Fibroblast of pulmonary artery (primary cell): ENCODE measurements at regions not wholly inside any gene's neighbourhood (a gene's known extent, or its start where the extent isn't known, plus 50 kb on each side); places are given as distances from the start of the nearest gene placed in this dataset.

Experiments
- DNase-seq: peaks from one replicate; pipeline ENCODE4 v3.0.0-alpha.2; 2010; ENCODE audit warnings: low read depth
- H3K4me3 ChIP-seq: replicated peaks from 2 replicates; pipeline ENCODE4 v1.5.1; 2011; ENCODE audit warnings: low read depth, mild to moderate bottlenecking, control low read depth, low read length, moderate library complexity
- TF ChIP-seq, protein P1 (sequence below): IDR thresholded peaks from 2 replicates; pipeline ENCODE4 v1.5.1; 2011; ENCODE audit warnings: mild to moderate bottlenecking, control low read depth, low read length, inconsistent platforms; ENCODE audit errors: missing control alignments

DNA sequence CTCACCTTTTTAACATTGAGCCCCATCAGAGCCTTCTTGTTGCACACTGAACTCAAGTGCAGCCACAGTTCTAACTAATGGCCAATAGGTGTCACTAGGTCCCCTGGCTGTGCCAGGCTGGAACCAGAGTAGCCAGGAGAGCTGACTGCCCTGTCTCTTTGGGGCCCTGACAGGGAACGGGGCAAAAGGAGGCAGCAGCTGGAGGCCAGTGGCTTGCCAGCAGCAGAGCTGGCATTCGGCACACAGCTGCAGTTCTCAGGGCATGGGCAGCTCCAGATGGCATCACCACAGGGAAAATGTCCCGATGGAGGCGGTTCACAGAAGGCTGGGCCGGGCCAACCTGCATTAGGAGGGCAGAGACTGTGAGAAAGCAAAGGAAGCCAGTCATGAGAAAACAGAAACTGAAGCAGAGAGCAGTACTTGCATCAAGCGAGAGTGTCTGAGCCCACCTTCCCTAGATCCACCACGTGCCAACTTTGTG is 188.6 kb downstream of the FCRL5 start:
- peak; percentile 40 for DNase-seq
- TF ChIP-seq, protein P1, sequence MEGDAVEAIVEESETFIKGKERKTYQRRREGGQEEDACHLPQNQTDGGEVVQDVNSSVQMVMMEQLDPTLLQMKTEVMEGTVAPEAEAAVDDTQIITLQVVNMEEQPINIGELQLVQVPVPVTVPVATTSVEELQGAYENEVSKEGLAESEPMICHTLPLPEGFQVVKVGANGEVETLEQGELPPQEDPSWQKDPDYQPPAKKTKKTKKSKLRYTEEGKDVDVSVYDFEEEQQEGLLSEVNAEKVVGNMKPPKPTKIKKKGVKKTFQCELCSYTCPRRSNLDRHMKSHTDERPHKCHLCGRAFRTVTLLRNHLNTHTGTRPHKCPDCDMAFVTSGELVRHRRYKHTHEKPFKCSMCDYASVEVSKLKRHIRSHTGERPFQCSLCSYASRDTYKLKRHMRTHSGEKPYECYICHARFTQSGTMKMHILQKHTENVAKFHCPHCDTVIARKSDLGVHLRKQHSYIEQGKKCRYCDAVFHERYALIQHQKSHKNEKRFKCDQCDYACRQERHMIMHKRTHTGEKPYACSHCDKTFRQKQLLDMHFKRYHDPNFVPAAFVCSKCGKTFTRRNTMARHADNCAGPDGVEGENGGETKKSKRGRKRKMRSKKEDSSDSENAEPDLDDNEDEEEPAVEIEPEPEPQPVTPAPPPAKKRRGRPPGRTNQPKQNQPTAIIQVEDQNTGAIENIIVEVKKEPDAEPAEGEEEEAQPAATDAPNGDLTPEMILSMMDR, result peak; percentile 72

GRCh38 chr1:157360023-157360390 is 192.3 kb downstream of the FCRL5 start:
- no peak overlapping the region for H3K4me3 ChIP-seq
- TF ChIP-seq, protein P1, result no peak
- no peak for DNase-seq

More for the DNA sequence above, 188.6 kb downstream of the FCRL5 start:
- no peak overlapping the region for H3K4me3 ChIP-seq

DNA sequence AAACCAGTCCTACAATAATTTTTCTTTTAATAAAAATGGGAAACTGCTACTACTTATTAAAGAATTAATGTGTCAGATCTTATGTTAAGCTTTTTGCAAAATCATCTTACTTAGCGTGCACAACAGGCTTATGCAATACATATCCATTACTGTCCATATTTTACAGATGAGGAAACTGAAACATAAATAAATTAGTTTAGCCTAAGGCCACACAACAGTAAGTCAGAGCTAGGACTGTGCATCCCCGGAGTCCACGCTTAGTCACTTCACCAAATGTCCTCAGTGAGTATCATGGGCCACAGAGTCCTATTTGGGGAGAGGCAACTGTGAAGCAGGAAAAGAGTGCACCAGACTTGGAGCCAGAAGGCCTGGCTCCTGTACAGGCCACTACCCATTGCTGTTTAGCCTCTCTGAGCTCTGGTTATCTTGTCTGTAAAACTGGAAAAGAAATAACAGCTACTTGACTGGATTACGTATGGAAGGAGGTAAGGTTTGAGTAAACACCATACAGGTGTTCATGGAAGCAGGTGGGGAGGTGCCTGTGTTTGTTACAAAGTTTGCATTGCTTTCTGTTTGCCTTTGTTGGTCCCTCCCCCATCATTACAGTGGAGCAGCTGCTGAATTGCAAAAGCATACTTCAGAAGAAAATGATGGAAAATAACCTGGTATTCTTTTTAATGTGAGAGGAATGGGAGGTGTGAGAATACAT is 192.8 kb downstream of the FCRL5 start:
- no peak overlapping the region for H3K4me3 ChIP-seq
- DNase-seq, result no peak
- TF ChIP-seq, protein P1, result no peak

DNA sequence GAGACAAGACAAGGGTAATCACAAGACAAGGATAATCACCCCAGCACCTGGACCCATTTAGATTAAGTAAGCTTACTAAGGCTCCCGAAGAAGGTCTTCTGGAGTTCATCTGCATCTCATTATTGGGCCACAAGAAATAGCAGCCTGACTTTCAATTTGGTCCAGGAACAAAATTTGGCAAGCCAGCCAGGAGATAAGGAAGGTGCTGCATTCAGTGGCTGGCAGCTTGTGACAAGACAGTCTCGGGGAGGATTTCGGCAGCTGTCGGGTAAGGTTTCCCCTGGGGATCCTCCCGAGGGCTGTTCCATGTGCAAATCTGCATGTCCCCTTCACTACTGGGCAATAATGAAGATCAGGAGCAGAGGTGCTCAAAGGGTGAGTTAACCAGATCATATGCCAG is 195.2 kb downstream of the FCRL5 start:
- no peak for DNase-seq
- TF ChIP-seq, protein P1, result no peak

GRCh38 chr1:157356601-157357000 is 195.7 kb downstream of the FCRL5 start:
- no peak for DNase-seq
- TF ChIP-seq, protein P1, result no peak
- no peak overlapping the region for H3K4me3 ChIP-seq

More for the DNA sequence above, 195.2 kb downstream of the FCRL5 start:
- H3K4me3 ChIP-seq, result no peak overlapping the region

- TF ChIP-seq, protein P1, result no peak
- no peak overlapping the region for H3K4me3 ChIP-seq
- no peak for DNase-seq
These were observed 198.8 kb downstream of the FCRL5 start for GRCh38 chr1:157353546-157353945.

- TF ChIP-seq, protein P1, result no peak
- no peak for DNase-seq
- H3K4me3 ChIP-seq, result no peak overlapping the region
These were observed 199.4 kb downstream of the FCRL5 start for GRCh38 chr1:157352817-157353408.
